Stimulated activated CD8-positive, alpha-beta memory T cell treated with anti-CD3 and anti-CD28 coated beads, Interleukin-7, amount 100 ng/mL, for 48 hours (primary cell): ENCODE measurements at regions not wholly inside any gene's neighbourhood (a gene's known extent, or its start where the extent isn't known, plus 50 kb on each side); places are given as distances from the start of the nearest gene placed in this dataset.
"Not testable (repeated sequence)": the region's sequence is repeated elsewhere in the genome, so short reads cannot be mapped to it uniquely, and the experiment has no call there.

Source experiments
- DNase-seq, 2 donors: peaks; one replicate each; pipeline ENCODE4 v3.0.0-alpha.2; 2020; ENCODE audit warnings: low read depth in 1 of 2; ENCODE audit errors: extremely low read depth in 1 of 2

- DNase-seq: no peak
These were observed 204.5 kb upstream of the G2E3 start for GRCh38 chr14:30354439-30354838.

DNA sequence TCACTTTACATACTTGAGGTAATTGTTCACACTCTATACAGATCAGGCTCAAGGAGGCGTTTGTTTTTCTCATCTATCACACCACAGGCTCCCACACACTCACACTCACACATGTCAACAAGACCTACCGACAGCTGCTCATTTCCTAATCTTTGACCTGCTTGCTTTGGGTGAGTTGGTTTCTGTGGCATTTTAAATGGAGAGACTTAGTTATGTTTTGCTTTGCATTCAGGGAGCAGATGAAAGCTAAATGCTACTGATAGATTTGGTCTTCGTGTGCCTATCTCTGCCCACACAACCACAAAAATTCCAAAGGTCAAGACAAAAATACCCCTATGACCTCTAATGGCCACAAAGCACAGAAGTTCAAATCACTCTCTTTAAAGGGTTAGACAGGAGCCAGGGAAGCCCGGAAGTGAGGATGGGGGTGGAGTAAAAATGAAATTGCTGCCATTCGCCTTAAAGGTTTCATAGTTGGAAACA is 203.5 kb upstream of the G2E3 start:
- DNase-seq: peak in 1 of 2 donors; percentile 3

DNA sequence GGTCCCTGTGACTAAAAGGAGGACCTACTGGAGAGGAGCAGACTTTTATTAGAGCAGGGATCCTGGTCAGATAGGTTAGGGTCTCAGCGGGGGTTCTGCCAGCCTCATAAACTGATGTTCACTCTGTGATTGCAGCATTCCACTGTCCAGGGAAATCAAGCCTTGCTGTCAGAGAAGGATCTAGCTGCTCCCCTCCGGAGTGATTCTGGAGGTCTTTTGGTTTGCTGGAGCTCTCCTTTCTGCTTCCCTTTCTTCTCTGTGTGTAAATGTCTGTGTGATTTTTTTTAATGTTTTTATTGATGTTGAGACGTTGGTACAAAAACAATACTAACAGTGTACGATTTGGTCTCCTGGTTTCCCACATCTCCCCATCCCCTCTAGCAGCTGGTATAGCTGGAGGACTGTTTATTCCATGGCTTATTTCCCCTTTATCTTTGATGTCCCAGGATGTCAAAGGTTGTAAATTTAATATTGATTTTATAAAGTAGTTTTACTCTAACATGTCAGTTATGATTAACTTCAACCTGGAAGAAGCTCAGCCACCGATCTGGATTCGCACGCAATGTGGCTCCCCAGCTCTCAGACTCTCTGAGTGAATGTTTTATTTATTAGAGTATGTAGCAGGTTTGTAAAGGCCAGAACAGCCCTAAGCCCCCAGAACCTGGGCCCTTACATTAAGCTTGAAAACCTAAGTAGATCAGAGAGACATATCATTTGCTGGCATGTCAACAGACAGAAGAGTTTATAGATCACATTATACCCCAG is 202.3 kb upstream of the G2E3 start:
- no peak for DNase-seq

DNA sequence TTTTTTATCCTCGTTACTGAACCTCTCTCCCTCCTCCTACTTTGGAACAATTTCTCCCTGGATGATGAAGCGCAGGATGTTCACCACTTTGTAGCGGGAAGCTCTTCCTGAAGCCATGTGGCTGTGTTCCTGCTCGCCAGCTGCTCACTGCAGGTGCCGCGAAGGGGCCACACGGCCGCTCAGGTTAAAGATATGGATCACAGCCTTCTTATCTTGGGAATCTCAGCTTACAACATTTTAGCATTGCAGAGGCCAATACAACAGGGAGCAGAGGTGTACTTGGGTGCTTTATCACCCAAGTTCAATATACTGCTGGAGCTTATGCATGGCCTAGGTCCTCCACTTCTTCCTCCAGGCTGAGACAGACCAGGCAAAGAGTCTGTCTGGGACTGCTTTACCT is 201.2 kb upstream of the G2E3 start:
- no peak for DNase-seq

- DNase-seq: no peak
These were observed 196.4 kb upstream of the G2E3 start for GRCh38 chr14:30362369-30363218.

- not testable (repeated sequence) for DNase-seq
These were observed 195.6 kb upstream of the G2E3 start for GRCh38 chr14:30363219-30363880.

DNA sequence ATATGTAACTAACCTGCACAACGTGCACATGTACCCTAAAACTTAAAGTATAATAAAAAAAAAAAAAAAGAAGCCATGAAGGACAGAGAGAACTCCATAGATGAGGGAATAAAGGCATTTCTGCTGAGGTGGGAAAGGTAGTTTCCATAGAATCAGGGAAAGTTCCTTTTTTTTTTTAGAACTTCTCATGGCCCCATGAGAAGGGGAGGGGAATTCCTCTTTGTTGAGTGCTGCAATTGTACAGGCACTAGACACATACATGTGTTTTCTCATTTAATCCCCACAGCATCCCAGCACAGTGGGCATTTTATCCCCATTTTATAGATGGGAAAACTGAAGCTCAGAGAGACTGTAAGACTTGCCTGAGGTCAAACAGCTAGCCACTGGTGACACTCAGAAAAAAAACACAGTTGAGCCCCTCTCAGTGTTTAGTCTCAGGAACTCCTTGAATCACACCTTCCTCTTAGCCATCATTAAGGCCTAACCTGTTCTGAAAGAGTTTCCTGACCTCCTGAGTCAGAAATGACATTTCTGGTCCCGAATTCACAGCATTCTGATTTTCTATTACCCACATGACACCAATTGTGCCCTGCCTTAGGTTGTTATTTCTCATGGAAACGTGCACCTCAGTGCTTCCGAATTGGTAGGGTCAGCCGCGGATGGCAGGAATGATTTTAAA is 189.3 kb upstream of the G2E3 start:
- no peak for DNase-seq

GRCh38 chr14:30373053-30373452 is 185.9 kb upstream of the G2E3 start:
- DNase-seq: no peak

GRCh38 chr14:30373526-30373925 is 185.4 kb upstream of the G2E3 start:
- no peak for DNase-seq

- peak; percentile 15 to 44 for DNase-seq
These were observed 183.6 kb upstream of the G2E3 start for GRCh38 chr14:30375296-30375892.

GRCh38 chr14:30381861-30382480 is 177.0 kb upstream of the G2E3 start:
- DNase-seq: no peak

GRCh38 chr14:30385925-30386324 is 173.0 kb upstream of the G2E3 start:
- DNase-seq: no peak

GRCh38 chr14:30387871-30388270 is 171.1 kb upstream of the G2E3 start:
- DNase-seq: no peak

- no peak for DNase-seq
These were observed 169.7 kb upstream of the G2E3 start for GRCh38 chr14:30389134-30389876.

DNA sequence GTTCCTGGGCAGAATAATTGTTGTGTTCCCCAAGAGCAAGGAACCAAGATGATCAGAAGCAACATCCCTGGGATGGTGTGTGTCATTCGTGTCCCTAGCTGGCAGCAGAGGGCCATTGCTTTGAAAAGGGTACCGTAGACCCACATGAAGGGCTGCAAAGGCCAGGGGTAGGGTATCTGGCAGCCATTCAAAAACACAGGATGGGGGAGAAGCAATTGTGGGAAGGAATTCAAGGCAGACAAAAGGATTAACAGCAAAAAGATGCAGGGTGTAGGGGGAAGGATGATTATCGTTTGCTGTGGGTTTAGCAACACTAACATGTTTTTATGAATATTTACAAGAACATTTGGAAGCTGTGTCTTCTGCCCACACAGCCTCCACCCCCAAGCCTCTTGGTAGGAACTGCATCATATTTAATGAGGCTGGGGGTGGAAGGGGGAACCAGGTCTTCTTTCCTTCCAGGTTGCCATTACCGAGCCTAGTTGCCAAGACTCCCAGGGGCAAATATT is 169.0 kb upstream of the G2E3 start:
- no peak for DNase-seq

DNA sequence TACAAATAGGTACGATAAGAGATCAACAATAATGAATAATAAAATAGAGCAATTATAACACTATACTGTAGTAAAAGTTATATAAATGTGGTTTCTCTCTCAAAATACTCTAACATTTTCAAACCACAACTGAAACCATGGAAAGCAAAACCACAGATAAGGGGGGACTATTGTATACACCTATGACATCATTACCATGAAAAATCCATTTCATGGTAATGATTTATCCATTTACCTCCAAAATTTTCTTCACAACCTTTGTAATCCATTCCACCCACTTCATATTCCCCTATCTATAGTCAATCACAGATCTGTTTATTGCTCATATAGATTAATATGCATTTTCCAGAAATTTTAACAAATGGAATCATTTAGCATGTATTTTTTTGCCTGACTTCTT is 163.9 kb upstream of the G2E3 start:
- DNase-seq: no peak

GRCh38 chr14:30402846-30403245 is 156.1 kb upstream of the G2E3 start:
- no peak for DNase-seq

DNA sequence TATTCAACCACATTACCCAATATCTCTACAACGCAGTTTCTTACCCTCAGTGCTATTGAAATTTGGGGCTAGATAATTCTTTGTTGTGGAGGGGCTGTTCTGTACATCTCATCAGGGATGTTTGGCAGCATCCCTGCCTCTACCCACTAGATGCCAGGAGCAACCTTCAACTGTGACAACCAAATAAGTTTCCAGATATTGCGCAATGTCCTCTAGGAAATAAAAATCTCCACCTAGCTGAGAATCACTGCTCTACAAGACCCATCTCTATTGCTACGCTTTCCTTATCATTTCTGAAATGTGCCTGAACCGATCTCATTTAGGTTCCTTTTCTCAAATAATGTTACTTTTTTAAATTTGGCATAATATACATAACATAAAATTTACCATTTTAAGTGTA is 155.2 kb upstream of the G2E3 start:
- no peak for DNase-seq

DNA sequence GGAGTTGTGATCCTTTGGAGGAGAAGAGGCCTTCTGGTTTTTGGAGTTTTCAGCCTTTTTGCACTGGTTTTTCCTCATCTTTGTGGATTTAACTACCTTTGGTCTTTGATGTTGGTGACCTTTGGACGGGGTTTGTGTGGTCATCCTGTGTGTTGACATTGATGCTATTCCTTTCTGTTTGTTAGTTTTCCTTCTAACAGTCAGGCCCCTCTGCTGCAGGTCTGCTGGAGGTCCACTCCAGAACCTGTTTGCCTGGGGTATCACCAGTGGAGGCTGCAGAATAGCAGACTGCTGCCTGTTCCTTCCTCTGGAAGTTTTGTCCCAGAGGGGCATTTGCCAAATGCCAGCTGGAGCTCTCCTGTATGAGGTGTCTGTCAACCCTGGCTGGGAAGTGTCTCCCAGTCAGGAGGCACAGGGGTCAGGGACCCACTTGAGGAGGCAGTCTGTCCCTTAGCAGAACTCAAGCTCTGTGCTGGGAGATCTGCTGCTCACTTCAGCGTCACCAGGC is 149.4 kb upstream of the G2E3 start:
- not testable (repeated sequence) for DNase-seq
